CMK (cell line): ENCODE measurements at regions not wholly inside any gene's neighbourhood (a gene's known extent, or its start where the extent isn't known, plus 50 kb on each side); places are given as distances from the start of the nearest gene placed in this dataset.
A peak's percentile ranks its signal among the peaks of the same experiment; 100 is the strongest.

Source experiments
- DNase-seq: peaks from one replicate; pipeline ENCODE4 v3.0.0-alpha.2; 2010; ENCODE audit warnings: low read depth

DNA sequence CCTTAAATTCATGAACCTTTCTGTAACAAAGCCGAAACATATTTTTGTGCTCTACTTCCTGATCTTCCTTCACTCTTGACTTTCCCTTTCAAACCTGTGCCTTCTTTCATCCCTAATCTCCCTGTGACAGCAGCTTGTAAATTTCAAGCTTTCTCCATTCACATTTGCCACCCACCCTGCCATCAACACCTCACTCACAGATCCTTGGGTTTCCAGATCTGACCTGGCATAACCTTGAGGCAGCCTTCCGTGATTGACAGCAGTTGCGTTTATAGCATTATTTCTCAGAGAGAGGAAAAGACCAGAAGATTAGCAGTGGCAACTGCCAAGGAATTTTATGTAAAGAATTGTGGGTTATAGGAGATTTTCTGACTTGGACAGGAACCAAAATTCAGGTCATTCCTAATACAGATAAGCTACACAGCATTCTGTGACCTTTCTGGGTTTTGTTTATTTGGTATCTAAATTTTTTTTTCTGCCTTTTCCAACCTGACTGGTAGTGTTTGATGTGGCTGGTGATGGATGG lies 260.0 kb downstream of the NR2F1-AS1 start:
- DNase-seq: no peak

DNA sequence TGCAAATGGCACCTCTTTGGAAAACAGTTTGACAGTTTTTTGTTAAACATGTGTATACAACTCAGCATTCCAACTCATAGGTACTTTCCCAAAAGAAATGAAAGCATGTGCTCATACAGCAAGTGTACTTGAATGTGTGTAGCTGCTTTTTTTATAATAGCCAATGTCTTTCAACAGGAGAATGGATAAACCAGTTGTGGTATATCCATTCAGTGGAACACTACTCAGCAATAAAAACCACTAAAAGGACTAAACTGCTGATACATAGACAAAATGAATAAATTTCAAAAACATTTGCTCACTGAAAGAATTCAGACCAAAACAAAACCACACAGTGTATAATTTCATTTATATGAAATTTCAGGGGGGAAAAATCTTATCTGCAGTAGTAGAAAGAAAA lies 267.3 kb downstream of the NR2F1-AS1 start:
- DNase-seq: no peak

DNA sequence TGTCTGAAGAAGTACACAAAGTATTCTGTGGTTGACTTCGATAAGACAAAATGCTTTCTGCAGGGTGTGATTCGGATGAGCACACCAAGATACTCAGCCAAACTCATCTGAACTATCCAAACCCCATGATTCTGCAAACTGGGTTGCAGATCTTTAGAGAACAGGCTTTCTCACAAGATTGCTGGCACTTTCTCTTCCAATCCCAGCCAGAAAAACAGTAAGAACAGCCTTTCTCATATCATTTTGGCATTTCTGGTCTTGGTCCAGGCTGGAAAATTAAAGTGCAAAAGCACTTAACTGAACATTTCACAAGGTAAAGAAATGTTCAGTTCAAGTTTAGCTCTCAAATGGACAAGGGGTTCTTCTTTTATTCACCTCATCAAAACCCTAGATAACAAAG lies 269.1 kb downstream of the NR2F1-AS1 start:
- DNase-seq: peak; percentile 9

DNA sequence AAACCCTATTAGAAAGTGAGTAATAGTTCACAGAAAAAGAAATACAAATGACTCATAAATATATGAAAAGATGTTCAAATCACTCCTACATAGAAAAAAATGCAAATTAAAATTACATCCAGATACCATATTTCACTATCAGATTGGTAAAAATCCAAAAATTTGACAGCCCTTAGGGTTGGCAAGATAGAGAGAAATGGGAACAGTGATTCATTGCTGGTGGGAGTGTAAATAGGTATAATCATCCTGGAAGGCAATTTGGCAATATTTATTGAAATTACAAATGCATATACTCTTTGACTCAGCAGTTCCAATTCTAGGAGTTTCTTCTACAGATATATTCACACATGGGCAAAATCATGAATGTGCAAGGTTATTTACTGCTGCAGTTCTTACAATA lies 273.5 kb downstream of the NR2F1-AS1 start:
- no peak for DNase-seq

- no peak for DNase-seq
Observed at GRCh38 chr5:93305984-93306383, 275.0 kb downstream of the NR2F1-AS1 start.

GRCh38 chr5:93304456-93305250 lies 276.4 kb downstream of the NR2F1-AS1 start:
- DNase-seq: no peak

DNA sequence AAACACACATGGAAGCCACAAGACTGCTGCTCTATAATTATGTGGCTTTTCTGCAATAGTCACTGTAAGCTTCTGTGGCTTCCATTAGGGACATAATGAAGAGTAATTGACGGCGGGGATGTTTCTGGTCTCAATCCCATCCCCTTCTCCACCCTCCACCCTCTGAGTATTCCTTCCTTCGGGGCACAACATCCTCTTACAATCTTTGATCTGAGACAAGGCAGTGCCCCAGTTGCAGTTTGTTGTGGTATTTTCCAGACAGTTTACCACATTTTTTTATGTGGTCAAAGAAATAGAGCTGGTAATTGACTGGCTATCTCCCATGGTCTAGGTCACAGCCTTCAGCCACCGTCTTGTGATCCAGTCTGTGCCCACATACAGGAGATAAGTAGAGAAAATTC lies 277.7 kb downstream of the NR2F1-AS1 start:
- DNase-seq: no peak

GRCh38 chr5:93302711-93303110 lies 278.3 kb downstream of the NR2F1-AS1 start:
- no peak for DNase-seq

- DNase-seq: no peak
Observed at GRCh38 chr5:93300945-93301344, 280.1 kb downstream of the NR2F1-AS1 start.

DNA sequence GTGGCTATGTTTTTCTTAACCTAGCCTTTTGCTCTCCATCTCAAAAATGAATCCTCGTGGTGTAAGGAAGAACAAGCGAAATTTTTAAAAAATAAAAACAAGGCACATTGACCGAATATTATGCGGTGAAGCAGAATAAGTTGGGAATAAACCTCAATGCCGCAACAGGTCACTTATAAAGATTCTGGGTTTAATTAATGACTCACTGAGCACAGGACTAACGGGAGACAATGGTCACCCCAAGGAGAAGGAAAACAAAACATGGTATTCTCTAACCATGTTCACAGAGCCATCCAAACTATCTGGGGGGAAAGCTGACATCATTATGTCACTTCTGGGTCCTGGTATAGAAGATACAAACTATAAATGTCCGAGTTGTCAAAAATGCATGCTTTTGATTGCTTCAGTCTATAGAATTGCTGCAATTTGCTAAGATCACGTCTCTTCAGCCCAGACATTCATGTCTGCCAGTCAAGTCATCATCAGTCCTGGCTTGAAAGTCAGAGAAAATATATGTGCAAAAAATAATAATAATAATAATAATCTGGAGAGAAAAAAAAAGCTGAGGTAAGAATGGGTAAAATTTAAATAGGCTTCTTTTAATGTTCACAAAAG lies 280.6 kb downstream of the NR2F1-AS1 start:
- DNase-seq: no peak

- no peak for DNase-seq
Observed at GRCh38 chr5:93299681-93300308, 281.2 kb downstream of the NR2F1-AS1 start.

- DNase-seq: no peak
Observed at GRCh38 chr5:93297116-93297515, 283.9 kb downstream of the NR2F1-AS1 start.

DNA sequence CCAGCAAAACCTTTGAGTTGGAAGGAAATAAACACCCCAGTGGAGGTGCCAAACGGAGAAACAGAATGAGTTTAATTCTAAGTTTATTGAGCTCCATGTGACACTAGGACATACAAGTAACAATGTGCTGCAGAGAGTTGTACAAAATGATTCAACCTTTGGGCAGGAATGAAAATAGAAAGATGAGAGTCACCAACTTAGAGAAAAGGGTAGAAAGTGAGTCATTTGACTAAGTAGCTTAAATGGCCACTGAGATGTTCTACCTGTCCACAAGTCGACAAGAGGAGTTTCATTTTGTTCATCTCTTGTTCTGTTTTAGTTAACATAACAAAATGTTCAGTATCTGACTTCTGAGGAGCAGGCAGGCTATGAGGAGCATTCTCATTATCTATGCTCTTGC lies 284.7 kb downstream of the NR2F1-AS1 start:
- DNase-seq: no peak

DNA sequence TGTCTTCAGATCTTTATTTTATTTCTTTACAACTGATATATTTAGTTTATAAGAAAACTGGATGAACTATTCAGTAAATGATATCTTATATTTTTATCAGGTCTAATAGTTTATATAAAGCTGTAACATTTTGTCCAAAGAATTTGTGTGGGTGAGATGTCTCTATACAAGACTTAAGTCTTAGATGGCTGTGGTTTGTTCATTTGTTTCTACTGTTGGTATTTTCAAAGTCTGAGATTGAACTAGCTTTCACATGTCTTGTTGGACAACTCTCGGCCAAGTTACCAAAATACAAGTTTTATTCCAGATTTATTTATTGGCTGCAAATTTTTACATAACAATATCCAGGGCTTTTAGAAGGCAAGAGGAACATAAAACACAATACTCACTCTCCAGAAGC lies 286.0 kb downstream of the NR2F1-AS1 start:
- no peak for DNase-seq

GRCh38 chr5:93294199-93294598 lies 286.8 kb downstream of the NR2F1-AS1 start:
- DNase-seq: no peak

DNA sequence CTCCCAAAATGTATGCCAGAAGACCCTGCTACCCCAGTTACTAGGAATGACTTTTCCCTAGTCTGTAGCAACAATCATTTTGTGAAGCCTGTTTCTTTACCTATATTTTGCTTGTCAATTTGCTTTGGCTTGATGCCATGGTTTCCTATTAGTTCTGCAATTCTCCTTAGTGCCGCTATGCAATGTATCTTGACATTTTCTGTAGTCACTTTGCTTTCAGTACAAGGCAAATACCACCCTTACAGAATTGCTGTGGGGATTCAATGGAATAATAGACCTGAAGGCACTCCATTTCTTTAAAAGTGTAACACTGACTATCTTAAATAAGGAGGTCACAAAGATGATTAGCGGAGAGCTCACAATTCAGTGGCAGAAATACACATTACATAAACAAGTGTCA lies 291.1 kb downstream of the NR2F1-AS1 start:
- DNase-seq: no peak

DNA sequence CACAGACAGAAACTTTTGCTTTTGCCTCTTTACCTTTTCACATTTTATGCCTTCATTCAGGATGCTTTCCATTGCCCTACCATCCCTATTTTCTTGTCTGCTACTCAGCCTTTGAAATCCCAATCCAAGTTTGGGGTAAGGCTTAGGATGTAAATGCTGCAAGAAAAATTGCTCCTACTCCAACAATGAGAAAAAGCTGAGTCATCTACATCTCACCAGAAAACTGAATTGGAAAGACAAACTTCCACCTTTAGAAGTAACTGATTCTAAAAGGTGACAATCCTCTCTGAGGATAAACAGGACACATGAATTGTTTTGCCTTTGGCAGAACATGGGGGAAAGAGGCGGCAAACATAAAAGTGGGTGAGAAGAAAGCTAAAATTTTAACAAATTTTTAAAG lies 295.6 kb downstream of the NR2F1-AS1 start:
- DNase-seq: no peak

GRCh38 chr5:93281980-93282772 lies 298.8 kb downstream of the NR2F1-AS1 start:
- no peak for DNase-seq

DNA sequence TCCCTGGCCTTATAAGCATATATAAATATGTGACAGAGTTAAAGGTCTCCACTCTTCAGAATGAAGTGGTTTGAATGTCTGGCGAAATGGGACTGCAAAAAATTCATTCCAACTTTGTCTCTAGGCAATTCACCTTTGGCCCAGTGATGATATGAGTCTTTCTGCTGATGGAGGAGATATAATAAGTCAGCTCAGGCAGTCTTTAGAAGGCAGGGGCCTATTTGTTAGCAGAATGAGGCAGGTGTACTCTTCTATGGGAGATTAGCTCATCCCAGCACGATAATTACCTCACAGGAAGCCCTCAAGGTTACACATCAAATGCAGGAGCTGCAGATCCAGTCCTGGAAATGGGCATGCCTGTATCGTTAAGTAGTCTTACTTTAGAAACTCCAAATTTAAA lies 300.5 kb downstream of the NR2F1-AS1 start:
- DNase-seq: no peak

GRCh38 chr5:93279296-93279963 lies 301.6 kb downstream of the NR2F1-AS1 start:
- DNase-seq: no peak

DNA sequence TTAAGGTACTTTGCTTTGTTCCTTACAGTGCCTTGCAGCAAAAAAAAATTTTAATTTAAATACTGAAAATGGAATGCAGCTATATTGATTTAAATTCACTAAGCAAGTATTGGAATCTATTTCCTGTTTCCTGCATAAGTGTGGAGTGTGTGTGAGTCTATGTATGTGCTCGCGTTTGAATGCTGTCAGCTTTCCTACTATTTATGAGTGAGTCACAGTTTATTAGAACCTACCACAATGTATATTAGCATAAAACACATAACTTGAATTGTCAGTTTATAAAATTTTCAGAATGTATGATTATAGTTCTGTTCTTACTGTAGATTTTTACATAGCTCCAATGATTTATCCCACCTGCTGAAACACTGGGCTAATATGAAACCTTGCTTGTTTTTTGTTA lies 302.1 kb downstream of the NR2F1-AS1 start:
- no peak for DNase-seq

DNA sequence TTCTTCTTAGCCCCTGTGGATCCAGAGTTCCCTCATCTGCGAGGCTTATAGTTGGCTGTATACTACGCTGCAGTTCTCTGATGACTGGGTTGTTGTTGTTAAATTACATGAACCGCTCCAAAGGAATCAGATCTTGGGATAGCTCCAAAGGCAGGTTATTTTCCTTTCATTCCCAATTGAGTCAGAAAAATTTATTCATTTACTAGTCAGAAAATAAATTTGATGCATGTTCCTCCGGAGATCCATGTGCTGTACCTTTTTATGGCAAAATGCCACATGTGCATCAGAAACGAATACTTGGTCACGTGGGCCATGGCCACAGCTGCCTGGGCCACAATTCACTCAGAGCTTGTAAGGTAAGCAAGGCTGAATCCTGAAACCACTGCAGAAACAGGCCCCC lies 304.0 kb downstream of the NR2F1-AS1 start:
- DNase-seq: no peak
